ENCODE measurements at regions not wholly inside any gene's neighbourhood (a gene's known extent, or its start where the extent isn't known, plus 50 kb on each side); places are given as distances from the start of the nearest gene placed in this dataset.
"Not testable (repeated sequence)": the region's sequence is repeated elsewhere in the genome, so short reads cannot be mapped to it uniquely, and the experiment has no call there.

- no peaks in the 10 kb centered on the region for H3K36me3 ChIP-seq (ENCODE audit: insufficient read depth)
- no peak overlapping the region for H3K4me3 ChIP-seq (IDR thresholded peaks at IDR 0.05; ENCODE audit: insufficient read depth, low read depth, low read length)
- no peak overlapping the region for H3K4me2 ChIP-seq
- H3K4me1 ChIP-seq (ENCODE audit: low read depth, poor library complexity, severe bottlenecking), result no peaks in the 10 kb centered on the region
- no peak overlapping the region for H3K9ac ChIP-seq
- no peaks in the 10 kb centered on the region for H3K27me3 ChIP-seq (ENCODE audit: insufficient read depth, low read depth)
- H4K20me1 ChIP-seq (ENCODE audit: insufficient read depth), result no peaks in the 10 kb centered on the region
- TF ChIP-seq, protein P1, sequence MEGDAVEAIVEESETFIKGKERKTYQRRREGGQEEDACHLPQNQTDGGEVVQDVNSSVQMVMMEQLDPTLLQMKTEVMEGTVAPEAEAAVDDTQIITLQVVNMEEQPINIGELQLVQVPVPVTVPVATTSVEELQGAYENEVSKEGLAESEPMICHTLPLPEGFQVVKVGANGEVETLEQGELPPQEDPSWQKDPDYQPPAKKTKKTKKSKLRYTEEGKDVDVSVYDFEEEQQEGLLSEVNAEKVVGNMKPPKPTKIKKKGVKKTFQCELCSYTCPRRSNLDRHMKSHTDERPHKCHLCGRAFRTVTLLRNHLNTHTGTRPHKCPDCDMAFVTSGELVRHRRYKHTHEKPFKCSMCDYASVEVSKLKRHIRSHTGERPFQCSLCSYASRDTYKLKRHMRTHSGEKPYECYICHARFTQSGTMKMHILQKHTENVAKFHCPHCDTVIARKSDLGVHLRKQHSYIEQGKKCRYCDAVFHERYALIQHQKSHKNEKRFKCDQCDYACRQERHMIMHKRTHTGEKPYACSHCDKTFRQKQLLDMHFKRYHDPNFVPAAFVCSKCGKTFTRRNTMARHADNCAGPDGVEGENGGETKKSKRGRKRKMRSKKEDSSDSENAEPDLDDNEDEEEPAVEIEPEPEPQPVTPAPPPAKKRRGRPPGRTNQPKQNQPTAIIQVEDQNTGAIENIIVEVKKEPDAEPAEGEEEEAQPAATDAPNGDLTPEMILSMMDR (conservative IDR thresholded peaks at IDR 0.05; ENCODE audit: low read depth, low read length), result no peak
- no peaks in the 10 kb centered on the region for H3K79me2 ChIP-seq (ENCODE audit: insufficient read depth, low read depth)
- no peak overlapping the region for H3K27ac ChIP-seq
- no peak overlapping the region for H2AFZ ChIP-seq (ENCODE audit: low read depth)
Measured at GRCh38 chr4:112029771-112030171, 115.5 kb upstream of the FAM241A start.

GRCh38 chr4:112031712-112032328 lies 113.4 kb upstream of the FAM241A start:
- Histone ChIP-seq H4K20me1 (ENCODE audit: insufficient read depth) (no peaks in the 10 kb centered on the region), H3K4me1 (ENCODE audit: low read depth, poor library complexity, severe bottlenecking) (no peaks in the 10 kb centered on the region), H3K36me3 (ENCODE audit: insufficient read depth) (no peaks in the 10 kb centered on the region), H3K4me3 (IDR thresholded peaks at IDR 0.05; ENCODE audit: insufficient read depth, low read depth, low read length) (no peak overlapping the region), H3K9ac (no peak overlapping the region), H2AFZ (ENCODE audit: low read depth) (no peak overlapping the region), H3K79me2 (ENCODE audit: insufficient read depth, low read depth) (no peaks in the 10 kb centered on the region), H3K4me2 (no peak overlapping the region), H3K27ac (no peak overlapping the region), H3K27me3 (ENCODE audit: insufficient read depth, low read depth) (no peaks in the 10 kb centered on the region)
- TF ChIP-seq, protein P1 (conservative IDR thresholded peaks at IDR 0.05; ENCODE audit: low read depth, low read length), result peak; percentile 88

DNA sequence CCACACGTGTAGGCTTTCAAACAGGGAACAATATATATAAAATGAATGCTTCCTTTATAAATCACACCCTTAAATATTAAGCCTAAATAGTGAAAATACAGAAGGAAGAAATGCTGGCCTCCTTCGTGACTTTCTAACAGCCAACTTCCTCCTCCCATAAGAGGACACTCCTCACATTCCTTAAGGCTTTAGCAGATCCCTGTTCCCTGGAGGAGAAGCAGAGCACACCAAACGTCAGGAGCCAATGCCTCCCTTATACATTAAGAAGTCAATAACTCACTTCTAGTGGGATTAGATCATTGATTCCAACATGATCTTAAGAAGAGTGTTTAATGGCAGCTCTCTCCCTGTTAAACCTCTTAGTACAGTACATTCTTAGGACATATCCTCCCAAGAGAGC lies 108.4 kb upstream of the FAM241A start:
- Histone ChIP-seq H3K79me2 (ENCODE audit: insufficient read depth, low read depth) (no peaks in the 10 kb centered on the region), H3K9ac (no peak overlapping the region), H3K36me3 (ENCODE audit: insufficient read depth) (no peaks in the 10 kb centered on the region), H4K20me1 (ENCODE audit: insufficient read depth) (no peaks in the 10 kb centered on the region), H3K27ac (no peak overlapping the region), H3K27me3 (ENCODE audit: insufficient read depth, low read depth) (no peaks in the 10 kb centered on the region), H3K4me1 (ENCODE audit: low read depth, poor library complexity, severe bottlenecking) (no peaks in the 10 kb centered on the region), H2AFZ (ENCODE audit: low read depth) (no peak overlapping the region), H3K4me2 (no peak overlapping the region), H3K4me3 (IDR thresholded peaks at IDR 0.05; ENCODE audit: insufficient read depth, low read depth, low read length) (no peak overlapping the region)
- TF ChIP-seq, protein P1 (conservative IDR thresholded peaks at IDR 0.05; ENCODE audit: low read depth, low read length), result no peak

DNA sequence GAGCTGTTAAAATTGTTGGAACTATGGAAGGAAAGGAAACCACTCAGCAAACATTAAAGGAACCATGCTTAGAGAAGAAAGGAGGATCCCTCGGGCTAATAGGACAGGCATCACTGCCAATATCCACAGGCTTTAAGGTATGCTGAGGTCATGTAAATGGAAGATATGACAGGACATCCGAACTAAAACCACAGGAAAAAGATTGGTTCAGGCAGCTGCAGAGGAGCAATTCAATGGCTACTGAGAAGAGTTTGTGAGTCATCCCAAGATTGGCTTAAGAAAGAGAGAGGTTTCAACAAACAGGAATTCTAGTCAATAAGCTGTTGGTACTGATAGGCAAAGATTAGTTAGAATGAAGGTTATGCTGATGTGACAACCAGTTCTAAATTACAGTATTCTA lies 106.4 kb upstream of the FAM241A start:
- no peak overlapping the region for H3K27ac ChIP-seq
- H2AFZ ChIP-seq (ENCODE audit: low read depth), result no peak overlapping the region
- no peak overlapping the region for H3K4me2 ChIP-seq
- TF ChIP-seq, protein P1 (conservative IDR thresholded peaks at IDR 0.05; ENCODE audit: low read depth, low read length), result no peak
- no peaks in the 10 kb centered on the region for H3K27me3 ChIP-seq (ENCODE audit: insufficient read depth, low read depth)
- no peak overlapping the region for H3K4me3 ChIP-seq (IDR thresholded peaks at IDR 0.05; ENCODE audit: insufficient read depth, low read depth, low read length)
- H4K20me1 ChIP-seq (ENCODE audit: insufficient read depth), result no peaks in the 10 kb centered on the region
- no peaks in the 10 kb centered on the region for H3K36me3 ChIP-seq (ENCODE audit: insufficient read depth)
- no peak overlapping the region for H3K9ac ChIP-seq
- no peaks in the 10 kb centered on the region for H3K79me2 ChIP-seq (ENCODE audit: insufficient read depth, low read depth)
- no peaks in the 10 kb centered on the region for H3K4me1 ChIP-seq (ENCODE audit: low read depth, poor library complexity, severe bottlenecking)

- not testable (repeated sequence) for H3K36me3 ChIP-seq (ENCODE audit: insufficient read depth); H3K4me2 ChIP-seq; H3K4me3 ChIP-seq (IDR thresholded peaks at IDR 0.05; ENCODE audit: insufficient read depth, low read depth, low read length); H3K4me1 ChIP-seq (ENCODE audit: low read depth, poor library complexity, severe bottlenecking); H3K27ac ChIP-seq; H3K79me2 ChIP-seq (ENCODE audit: insufficient read depth, low read depth); H3K9ac ChIP-seq; H2AFZ ChIP-seq (ENCODE audit: low read depth); H3K27me3 ChIP-seq (ENCODE audit: insufficient read depth, low read depth); H4K20me1 ChIP-seq (ENCODE audit: insufficient read depth)
Measured at GRCh38 chr4:112049119-112049518, 96.1 kb upstream of the FAM241A start.
